Kidney epithelial cell (primary cell): ENCODE measurements at regions not wholly inside any gene's neighbourhood (a gene's known extent, or its start where the extent isn't known, plus 50 kb on each side); places are given as distances from the start of the nearest gene placed in this dataset.
"Not testable (repeated sequence)": the region's sequence is repeated elsewhere in the genome, so short reads cannot be mapped to it uniquely, and the experiment has no call there.

Source experiments
- DNase-seq: peaks from one replicate; pipeline ENCODE4 v3.0.0-alpha.2; 2010; ENCODE audit warnings: low read depth
- H3K27me3 ChIP-seq: 2 replicates; pipeline ENCODE4 v1.6.0; 2011; ENCODE audit warnings: low read length; ENCODE audit not compliant: control insufficient read depth, insufficient read depth
- H3K36me3 ChIP-seq: 2 replicates; pipeline ENCODE4 v1.5.1; 2011; ENCODE audit warnings: low read length; ENCODE audit not compliant: control insufficient read depth, insufficient read depth
- H3K4me3 ChIP-seq: 2 replicates; pipeline ENCODE4 v1.5.1; 2011; ENCODE audit warnings: low read depth, mild to moderate bottlenecking, control low read depth, low read length
- TF ChIP-seq, protein P1 (sequence below): IDR thresholded peaks from 2 replicates; pipeline ENCODE4 v1.5.1; 2011; ENCODE audit warnings: mild to moderate bottlenecking, moderate library complexity, low read length, control low read depth, inconsistent platforms; ENCODE audit not compliant: insufficient read depth, poor library complexity, severe bottlenecking

DNA sequence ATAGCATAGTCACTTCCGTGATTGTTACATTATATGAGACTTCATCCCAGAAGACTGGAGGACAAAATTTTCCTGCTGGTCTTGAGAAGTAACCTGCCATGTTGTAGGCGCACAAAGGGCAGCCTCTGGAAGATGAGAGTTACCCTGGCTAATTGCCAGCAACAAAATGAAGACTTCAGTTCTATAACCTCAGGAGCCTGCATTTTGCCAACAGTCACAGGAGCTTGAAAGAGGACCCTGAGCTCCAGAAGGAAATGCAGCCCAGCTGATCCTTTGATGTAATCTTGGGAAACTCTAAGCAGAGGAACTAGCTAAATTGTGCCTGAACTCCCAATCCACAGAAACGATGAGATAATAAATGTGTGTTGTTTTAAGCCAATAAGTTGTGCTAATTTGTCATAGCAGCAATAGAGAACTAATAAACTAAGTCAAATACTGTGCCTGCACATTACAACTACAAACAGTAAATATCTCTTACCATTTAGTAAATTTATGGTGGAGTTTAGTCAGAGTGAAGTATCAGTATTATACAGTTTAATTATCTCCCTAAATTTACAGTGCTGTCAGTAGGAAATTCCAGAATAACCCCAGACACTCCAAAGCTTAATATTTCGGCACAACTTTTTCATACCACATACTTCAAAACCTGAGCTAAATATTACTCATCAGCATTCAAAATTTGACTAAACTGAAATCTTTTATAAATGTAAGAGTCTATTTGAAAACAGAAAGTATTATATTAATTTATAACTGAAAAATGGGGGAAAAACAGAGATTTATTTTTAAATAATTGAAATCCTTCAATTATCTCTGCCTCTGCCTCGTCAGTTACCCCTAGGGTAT lies 90.1 kb upstream of the MAPK10 start:
- H3K36me3 ChIP-seq, result no peaks in the 10 kb centered on the region
- TF ChIP-seq, protein P1, sequence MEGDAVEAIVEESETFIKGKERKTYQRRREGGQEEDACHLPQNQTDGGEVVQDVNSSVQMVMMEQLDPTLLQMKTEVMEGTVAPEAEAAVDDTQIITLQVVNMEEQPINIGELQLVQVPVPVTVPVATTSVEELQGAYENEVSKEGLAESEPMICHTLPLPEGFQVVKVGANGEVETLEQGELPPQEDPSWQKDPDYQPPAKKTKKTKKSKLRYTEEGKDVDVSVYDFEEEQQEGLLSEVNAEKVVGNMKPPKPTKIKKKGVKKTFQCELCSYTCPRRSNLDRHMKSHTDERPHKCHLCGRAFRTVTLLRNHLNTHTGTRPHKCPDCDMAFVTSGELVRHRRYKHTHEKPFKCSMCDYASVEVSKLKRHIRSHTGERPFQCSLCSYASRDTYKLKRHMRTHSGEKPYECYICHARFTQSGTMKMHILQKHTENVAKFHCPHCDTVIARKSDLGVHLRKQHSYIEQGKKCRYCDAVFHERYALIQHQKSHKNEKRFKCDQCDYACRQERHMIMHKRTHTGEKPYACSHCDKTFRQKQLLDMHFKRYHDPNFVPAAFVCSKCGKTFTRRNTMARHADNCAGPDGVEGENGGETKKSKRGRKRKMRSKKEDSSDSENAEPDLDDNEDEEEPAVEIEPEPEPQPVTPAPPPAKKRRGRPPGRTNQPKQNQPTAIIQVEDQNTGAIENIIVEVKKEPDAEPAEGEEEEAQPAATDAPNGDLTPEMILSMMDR, result no peak
- H3K4me3 ChIP-seq, result no peak overlapping the region
- H3K27me3 ChIP-seq, result no peaks in the 10 kb centered on the region
- no peak for DNase-seq

DNA sequence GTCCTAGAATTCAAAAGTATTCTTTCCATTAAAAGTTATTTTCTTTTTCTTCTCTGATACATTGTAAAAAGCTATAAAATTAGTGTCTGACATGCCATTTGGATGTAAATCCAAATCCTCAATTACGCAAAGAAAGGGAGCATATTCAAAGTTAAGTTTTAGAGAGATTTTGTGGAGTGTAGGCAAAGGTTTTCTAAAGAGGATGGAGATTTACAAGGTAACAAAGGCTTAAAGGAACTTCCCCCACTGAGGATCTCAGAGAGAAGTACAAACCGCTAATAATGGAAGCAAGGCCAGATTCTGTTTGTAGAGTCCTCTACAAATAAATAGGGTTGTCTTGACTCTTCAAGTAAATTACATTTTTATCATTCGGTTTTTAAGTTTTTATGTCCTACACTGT lies 91.0 kb upstream of the MAPK10 start:
- Histone ChIP-seq H3K36me3 (no peaks in the 10 kb centered on the region), H3K4me3 (no peak overlapping the region), H3K27me3 (no peaks in the 10 kb centered on the region)
- no peak for DNase-seq
- TF ChIP-seq, protein P1, result no peak

DNA sequence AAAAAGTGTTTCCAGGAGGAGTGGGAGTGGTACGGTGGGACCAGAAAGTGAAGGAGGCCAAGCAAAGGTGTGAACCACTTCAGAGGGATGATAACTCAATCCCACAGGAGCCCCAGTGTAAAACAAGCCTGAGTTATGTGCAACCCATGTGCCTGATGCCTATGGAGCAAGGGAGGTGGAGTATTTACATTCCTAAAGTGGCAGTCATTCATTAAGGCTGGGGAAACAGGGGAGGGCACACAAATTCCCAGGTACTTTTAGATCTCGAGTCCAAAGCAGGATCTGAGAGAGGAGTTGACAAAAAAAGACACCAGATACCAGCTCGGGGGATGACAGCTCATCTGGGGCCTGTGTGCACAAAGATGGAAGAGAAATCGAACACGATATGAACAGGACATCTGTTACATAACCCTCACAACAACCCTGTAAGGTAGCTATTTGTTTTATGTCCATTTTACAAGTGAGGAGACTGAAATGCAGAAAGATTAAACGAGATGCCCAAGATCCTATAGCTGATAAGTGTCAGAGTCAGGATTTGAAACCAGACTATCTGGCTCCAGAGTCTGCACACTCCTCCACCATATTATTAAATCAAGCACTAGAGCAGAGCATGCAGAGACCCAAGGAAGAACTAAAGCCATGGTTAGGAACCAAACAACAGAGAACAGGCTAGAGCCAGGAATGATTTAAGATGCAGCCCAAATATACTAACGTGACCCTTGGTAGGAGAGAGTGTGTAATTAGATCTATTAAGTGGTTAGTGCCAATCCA lies 91.9 kb upstream of the MAPK10 start:
- TF ChIP-seq, protein P1, result no peak
- H3K4me3 ChIP-seq, result no peak overlapping the region
- no peak for DNase-seq

DNA sequence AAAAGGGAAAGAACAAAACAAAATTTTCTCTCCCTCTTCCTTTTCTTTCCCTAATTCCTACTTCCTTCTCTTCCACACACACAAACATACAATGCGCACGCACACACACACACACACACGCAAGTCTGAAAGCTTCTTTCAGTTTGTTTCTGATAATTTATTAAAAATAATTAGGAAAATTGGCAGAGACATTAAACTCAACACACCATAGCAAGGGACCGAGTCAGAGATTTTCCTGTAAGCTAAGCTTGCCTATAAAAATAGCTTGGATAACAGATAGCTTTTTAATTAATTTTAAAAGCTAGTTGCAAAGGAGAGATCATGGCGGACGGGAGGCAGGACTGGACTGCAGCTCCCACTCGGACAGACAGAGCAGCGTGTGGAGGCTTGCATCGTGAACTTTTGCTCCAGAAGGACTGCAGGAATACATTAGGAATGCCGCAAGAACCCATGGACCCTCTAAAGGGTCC lies 92.6 kb upstream of the MAPK10 start:
- TF ChIP-seq, protein P1, result no peak
- H3K4me3 ChIP-seq, result no peak overlapping the region
- no peaks in the 10 kb centered on the region for H3K27me3 ChIP-seq
- no peak for DNase-seq
- H3K36me3 ChIP-seq, result no peaks in the 10 kb centered on the region

More for the DNA sequence above, 91.9 kb upstream of the MAPK10 start:
- H3K36me3 ChIP-seq, result no peaks in the 10 kb centered on the region
- no peaks in the 10 kb centered on the region for H3K27me3 ChIP-seq

DNA sequence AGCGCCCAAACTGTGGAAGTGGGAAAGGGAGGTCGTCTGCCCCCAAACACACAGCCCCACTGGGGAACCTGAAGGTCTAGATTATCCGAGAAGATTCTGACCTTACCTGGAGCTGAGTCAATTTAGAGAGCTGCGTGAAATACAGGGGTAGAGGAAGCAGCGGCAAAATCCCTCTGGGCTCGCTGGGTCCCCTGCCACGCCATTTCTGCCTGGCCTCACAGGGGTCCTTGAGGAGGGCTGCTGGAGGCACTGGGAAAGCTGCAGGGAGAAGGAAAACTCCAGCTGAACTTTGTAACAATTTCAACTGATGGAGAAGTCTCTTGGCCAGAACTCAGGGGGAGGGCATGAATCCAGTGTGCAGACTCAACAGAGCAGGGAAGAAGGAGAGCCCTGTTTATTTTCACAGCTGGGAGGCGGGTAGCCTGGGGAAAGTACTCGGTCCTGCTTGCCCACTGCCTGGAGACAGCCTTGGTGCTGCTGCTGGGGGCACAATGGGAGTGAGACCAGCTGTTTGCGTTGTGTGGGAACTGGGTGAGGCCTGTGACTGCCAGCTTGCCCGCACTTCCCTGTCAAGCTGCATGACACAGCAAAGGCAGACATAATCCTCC lies 93.2 kb upstream of the MAPK10 start:
- no peak for DNase-seq
- Histone ChIP-seq H3K4me3 (no peak overlapping the region), H3K27me3 (no peaks in the 10 kb centered on the region), H3K36me3 (no peaks in the 10 kb centered on the region)
- TF ChIP-seq, protein P1, result no peak

DNA sequence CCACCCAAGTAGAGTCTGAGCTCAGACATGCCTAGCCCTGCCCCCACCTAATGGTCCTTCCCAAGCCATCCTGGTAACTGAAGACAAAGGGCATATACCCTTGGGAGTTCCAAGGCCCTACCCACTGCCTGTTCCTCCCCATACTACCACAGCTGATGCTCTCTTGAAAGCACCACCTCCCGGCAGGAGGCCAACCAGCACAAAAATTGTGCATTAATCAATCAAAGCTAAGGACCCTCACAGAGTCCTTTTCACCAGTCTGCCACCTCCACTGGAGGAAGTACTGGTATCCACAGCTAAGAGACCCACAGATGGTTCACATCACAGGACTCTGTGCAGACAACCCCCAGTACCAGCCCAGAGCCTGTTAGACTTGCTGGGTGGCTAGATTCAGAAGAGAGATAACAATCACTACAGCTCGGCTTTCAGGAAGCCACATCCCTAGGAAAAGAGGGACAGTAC lies 93.8 kb upstream of the MAPK10 start:
- DNase-seq, H3K36me3 ChIP-seq, H3K4me3 ChIP-seq, H3K27me3 ChIP-seq: not testable (repeated sequence)
